PFSK-1 (cell line): ENCODE measurements at regions not wholly inside any gene's neighbourhood (a gene's known extent, or its start where the extent isn't known, plus 50 kb on each side); places are given as distances from the start of the nearest gene placed in this dataset.

ENCODE experiments used
- FOXP2 ChIP-seq: optimal IDR thresholded peaks from 2 replicates; pipeline ENCODE3; 2011; ENCODE audit warnings: borderline replicate concordance, control low read depth, inconsistent platforms; ENCODE audit not compliant: insufficient read depth; ENCODE audit errors: extremely low read length, extremely low read depth
- POLR2AphosphoS5 ChIP-seq: IDR thresholded peaks from 2 replicates; pipeline ENCODE4 v1.6.1; 2012; ENCODE audit warnings: low read depth, mild to moderate bottlenecking, control low read depth, low read length, moderate library complexity
- SIN3A ChIP-seq: IDR thresholded peaks from 2 replicates; pipeline ENCODE4 v1.6.1; 2012; ENCODE audit warnings: mild to moderate bottlenecking, low read length, moderate library complexity, borderline replicate concordance; ENCODE audit not compliant: insufficient read depth
- TAF1 ChIP-seq: IDR thresholded peaks from 2 replicates; pipeline ENCODE4 v1.6.1; 2012; ENCODE audit warnings: low read length, control low read depth, borderline replicate concordance; ENCODE audit not compliant: insufficient read depth
- TF ChIP-seq, protein P1 (sequence below), 2 experiments: IDR thresholded peaks; 2 replicates each; pipeline versions ENCODE4 v1.6.1 to v1.8.0; 2011 to 2012; ENCODE audit warnings: low read depth in 2 of 2, low read length in 2 of 2, control low read depth in 1 of 2, inconsistent platforms in 1 of 2, mild to moderate bottlenecking in 1 of 2, moderate library complexity in 1 of 2; ENCODE audit not compliant: insufficient read depth in 1 of 2

DNA sequence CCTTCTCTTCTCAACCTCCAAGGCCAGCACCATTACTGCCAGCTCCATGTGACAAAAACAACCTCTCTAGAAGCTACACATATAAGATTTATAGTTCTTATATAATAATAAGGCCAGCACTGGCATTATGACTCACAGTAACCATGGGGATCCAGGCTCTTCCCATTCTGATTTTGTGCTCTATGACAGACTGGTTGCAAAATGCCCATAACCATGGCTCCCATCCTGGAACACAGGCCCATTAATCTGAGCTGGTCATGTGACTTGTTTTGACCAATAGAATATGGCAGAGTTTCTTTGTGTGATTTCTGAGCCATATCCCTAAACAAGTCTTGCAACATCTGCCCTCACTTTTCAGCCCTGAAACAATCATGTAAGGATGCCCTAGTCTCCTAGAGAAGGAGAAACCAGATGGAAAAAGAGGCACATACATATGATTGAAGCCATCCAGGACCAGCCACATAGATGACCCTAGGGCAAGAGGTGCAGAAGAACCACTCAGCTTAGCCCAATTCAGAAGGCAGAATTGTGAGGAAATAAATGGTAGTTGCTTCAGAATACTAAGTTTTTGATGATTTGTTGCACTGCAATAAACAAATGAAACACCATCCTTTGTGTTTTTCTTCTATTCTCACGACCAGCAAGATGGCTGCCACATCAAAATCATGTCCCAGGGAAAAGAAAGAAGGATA, 173.9 kb downstream of the SUCLG1 start:
- no peak for TF ChIP-seq POLR2AphosphoS5
- no peak for TF ChIP-seq TAF1
- TF ChIP-seq SIN3A = no peak
- TF ChIP-seq, protein P1, sequence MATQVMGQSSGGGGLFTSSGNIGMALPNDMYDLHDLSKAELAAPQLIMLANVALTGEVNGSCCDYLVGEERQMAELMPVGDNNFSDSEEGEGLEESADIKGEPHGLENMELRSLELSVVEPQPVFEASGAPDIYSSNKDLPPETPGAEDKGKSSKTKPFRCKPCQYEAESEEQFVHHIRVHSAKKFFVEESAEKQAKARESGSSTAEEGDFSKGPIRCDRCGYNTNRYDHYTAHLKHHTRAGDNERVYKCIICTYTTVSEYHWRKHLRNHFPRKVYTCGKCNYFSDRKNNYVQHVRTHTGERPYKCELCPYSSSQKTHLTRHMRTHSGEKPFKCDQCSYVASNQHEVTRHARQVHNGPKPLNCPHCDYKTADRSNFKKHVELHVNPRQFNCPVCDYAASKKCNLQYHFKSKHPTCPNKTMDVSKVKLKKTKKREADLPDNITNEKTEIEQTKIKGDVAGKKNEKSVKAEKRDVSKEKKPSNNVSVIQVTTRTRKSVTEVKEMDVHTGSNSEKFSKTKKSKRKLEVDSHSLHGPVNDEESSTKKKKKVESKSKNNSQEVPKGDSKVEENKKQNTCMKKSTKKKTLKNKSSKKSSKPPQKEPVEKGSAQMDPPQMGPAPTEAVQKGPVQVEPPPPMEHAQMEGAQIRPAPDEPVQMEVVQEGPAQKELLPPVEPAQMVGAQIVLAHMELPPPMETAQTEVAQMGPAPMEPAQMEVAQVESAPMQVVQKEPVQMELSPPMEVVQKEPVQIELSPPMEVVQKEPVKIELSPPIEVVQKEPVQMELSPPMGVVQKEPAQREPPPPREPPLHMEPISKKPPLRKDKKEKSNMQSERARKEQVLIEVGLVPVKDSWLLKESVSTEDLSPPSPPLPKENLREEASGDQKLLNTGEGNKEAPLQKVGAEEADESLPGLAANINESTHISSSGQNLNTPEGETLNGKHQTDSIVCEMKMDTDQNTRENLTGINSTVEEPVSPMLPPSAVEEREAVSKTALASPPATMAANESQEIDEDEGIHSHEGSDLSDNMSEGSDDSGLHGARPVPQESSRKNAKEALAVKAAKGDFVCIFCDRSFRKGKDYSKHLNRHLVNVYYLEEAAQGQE (IDR thresholded peaks at IDR 0.05; ENCODE audit: insufficient read depth in 1 of 2, low read depth in 2 of 2, low read length in 2 of 2) = no peak
- no peak for TF ChIP-seq FOXP2
